Fibroblast of villous mesenchyme (primary cell): ENCODE measurements at regions not wholly inside any gene's neighbourhood (a gene's known extent, or its start where the extent isn't known, plus 50 kb on each side); places are given as distances from the start of the nearest gene placed in this dataset.

ENCODE experiments used
- DNase-seq: peaks from one replicate; pipeline ENCODE4 v3.0.0-alpha.2; 2010; ENCODE audit warnings: low read depth
- H3K4me3 ChIP-seq: 2 replicates; pipeline ENCODE4 v1.5.1; 2011; ENCODE audit warnings: low read depth, mild to moderate bottlenecking, low read length
- CTCF ChIP-seq: IDR thresholded peaks from 2 replicates; pipeline ENCODE4 v1.5.1; 2012; ENCODE audit warnings: low read depth, mild to moderate bottlenecking, low read length; ENCODE audit not compliant: insufficient read depth

DNA sequence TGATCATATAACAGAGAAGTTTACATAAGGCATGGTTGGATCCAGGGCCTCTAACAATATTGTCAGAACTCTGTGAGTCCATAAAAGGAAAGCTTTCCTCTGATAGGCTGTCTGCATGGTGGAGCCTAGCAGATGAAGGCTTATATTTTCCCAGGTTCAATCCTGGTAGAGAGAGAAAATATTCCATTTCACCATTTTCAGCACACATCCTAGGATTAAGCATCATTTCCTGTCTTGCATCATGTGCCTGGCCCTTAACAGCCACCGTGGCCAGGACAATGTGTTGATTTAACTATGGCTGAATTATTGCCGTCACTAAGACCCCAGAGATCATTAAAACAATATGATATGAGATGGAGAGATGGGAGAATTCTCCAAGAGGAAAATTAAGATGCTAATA is 90.9 kb upstream of the GRIA1 start:
- DNase-seq: peak; percentile 48
- H3K4me3 ChIP-seq: no peak overlapping the region
- TF ChIP-seq CTCF: no peak

GRCh38 chr5:153400931-153401330 is 89.5 kb upstream of the GRIA1 start:
- H3K4me3 ChIP-seq: no peak overlapping the region
- DNase-seq: no peak
- no peak for TF ChIP-seq CTCF

DNA sequence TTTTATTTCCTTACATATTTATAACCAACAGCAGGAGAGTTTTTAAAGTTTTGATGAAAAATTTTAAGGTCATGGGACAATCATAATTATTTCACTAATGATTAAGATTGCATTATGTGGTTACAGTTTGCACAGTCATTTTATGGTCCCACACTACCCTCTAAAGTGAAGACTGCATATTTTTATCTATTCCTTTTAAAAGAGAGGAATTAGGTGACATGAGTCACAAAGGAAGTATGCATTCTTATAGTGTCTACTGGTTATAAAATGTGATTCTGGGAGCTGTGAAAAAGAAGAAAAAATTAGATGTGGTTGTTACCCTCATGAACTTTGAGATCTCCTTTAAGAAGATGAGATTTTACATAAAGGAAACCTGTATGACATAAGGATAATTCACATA is 87.9 kb upstream of the GRIA1 start:
- TF ChIP-seq CTCF: no peak
- peak; percentile 63 for DNase-seq
- no peak overlapping the region for H3K4me3 ChIP-seq

- no peak for DNase-seq
- TF ChIP-seq CTCF: no peak
- no peak overlapping the region for H3K4me3 ChIP-seq
These were observed 87.0 kb upstream of the GRIA1 start for GRCh38 chr5:153403470-153403869.

DNA sequence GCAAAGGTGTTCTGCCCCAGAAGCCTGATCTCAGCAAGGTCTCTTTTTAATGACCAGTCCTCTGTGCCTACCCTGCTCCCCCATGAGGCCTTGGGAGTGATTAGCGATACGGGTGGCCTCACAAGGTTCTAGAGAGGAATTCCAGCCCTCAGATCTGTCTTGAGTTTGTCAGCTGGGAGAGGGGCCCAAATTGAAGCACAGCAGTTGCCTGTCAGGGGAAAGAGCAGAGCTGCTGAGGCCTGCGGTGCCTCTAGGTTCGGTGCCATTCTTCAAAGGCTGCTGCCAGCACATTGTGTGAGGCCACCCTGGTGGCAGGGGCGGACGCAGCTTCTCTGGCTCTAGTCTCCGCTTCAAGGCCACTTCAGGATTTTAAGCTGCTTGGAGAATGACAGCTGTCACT is 85.7 kb upstream of the GRIA1 start:
- no peak for TF ChIP-seq CTCF
- no peak for DNase-seq
- H3K4me3 ChIP-seq: no peak overlapping the region

DNA sequence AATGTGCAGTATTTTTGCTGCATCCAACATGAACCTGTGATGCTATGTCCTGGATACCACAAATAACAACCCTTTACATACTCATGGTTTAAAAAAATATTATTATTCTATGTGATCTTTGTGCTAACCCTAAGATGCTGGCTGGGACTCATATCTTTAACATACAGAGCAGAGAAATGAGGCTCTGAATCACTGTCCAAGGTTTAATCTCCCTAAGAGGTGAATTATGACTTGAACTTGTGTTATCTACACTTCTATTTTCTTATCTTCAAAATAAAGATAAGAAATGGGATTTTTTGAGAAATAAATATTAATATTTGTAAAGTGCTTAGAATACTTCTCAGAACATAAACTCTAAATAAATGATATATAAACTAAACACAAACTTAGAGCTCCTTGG is 68.8 kb upstream of the GRIA1 start:
- no peak for TF ChIP-seq CTCF
- DNase-seq: no peak
- H3K4me3 ChIP-seq: no peak overlapping the region

GRCh38 chr5:153425914-153426313 is 64.6 kb upstream of the GRIA1 start:
- DNase-seq: no peak
- peak; percentile 30 for TF ChIP-seq CTCF
- H3K4me3 ChIP-seq: no peak overlapping the region
